BJ (cell line): ENCODE measurements at regions not wholly inside any gene's neighbourhood (a gene's known extent, or its start where the extent isn't known, plus 50 kb on each side); places are given as distances from the start of the nearest gene placed in this dataset.

ENCODE experiments used
- CTCF ChIA-PET: fragments of 350-600 bp; formaldehyde crosslinking; extraction: SDS; loops from one replicate; lab custom pipeline; 2021; ENCODE audit warnings: antibody characterized with exemption, inconsistent platforms; lab: Yijun Ruan, JAX
- POLR2A ChIA-PET: fragments of 300-600 bp; sonication (Branson Sonifier 250); formaldehyde crosslinking; extraction: SDS; loops from one replicate; lab custom pipeline; 2021; ENCODE audit warnings: antibody characterized with exemption; lab: Charles Lee
- DNase-seq: peaks from one replicate; pipeline ENCODE4 v3.0.0-alpha.2; 2011; ENCODE audit warnings: low read depth
- H3K27me3 ChIP-seq: 2 replicates; pipeline ENCODE4 v1.6.0; 2011; ENCODE audit warnings: low read length; ENCODE audit not compliant: control insufficient read depth, insufficient read depth
- H3K36me3 ChIP-seq: 2 replicates; pipeline ENCODE4 v1.5.1; 2011; ENCODE audit warnings: low read length; ENCODE audit not compliant: control insufficient read depth, insufficient read depth
- H3K4me3 ChIP-seq: 2 replicates; pipeline ENCODE4 v1.5.1; 2011; ENCODE audit warnings: low read depth, mild to moderate bottlenecking, control low read depth, low read length
- CTCF ChIP-seq: IDR thresholded peaks from 2 replicates; pipeline ENCODE4 v1.5.1; 2011; ENCODE audit warnings: low read depth, mild to moderate bottlenecking, control low read depth, inconsistent platforms, low read length, moderate library complexity; ENCODE audit not compliant: insufficient read depth

- POLR2A ChIA-PET: no interaction called here
- H3K27me3 ChIP-seq: no peaks in the 10 kb centered on the region
- CTCF ChIA-PET: no interaction called here
- H3K36me3 ChIP-seq: no peaks in the 10 kb centered on the region
- TF ChIP-seq CTCF: no peak
- no peak overlapping the region for H3K4me3 ChIP-seq
- DNase-seq: no peak
Observed at GRCh38 chr6:6376845-6377244, 56.4 kb upstream of the F13A1 start.

- no peak overlapping the region for H3K4me3 ChIP-seq
- H3K36me3 ChIP-seq: no peaks in the 10 kb centered on the region
- ChIA-PET CTCF (no interaction called here), POLR2A (no interaction called here)
- no peaks in the 10 kb centered on the region for H3K27me3 ChIP-seq
- no peak for DNase-seq
- no peak for TF ChIP-seq CTCF
Observed at GRCh38 chr6:6377621-6378020, 57.2 kb upstream of the F13A1 start.

GRCh38 chr6:6379573-6379972, 59.1 kb upstream of the F13A1 start:
- ChIA-PET CTCF (no interaction called here), POLR2A (no interaction called here)
- H3K4me3 ChIP-seq: no peak overlapping the region
- no peaks in the 10 kb centered on the region for H3K27me3 ChIP-seq
- no peaks in the 10 kb centered on the region for H3K36me3 ChIP-seq
- no peak for DNase-seq
- TF ChIP-seq CTCF: no peak

GRCh38 chr6:6384520-6384919, 64.1 kb upstream of the F13A1 start:
- Histone ChIP-seq H3K4me3 (no peak overlapping the region), H3K36me3 (no peaks in the 10 kb centered on the region), H3K27me3 (no peaks in the 10 kb centered on the region)
- ChIA-PET POLR2A (no interaction called here), CTCF (interaction anchor here (0.7 kb wide), 1 partner anchor 16 kb away, joined by 3 read pairs; no protein-coding TSS in a partner anchor)
- TF ChIP-seq CTCF: no peak
- no peak for DNase-seq

- ChIA-PET CTCF (no interaction called here), POLR2A (interaction anchor here (0.5 kb wide), 1 partner anchor 742 kb away, joined by 4 read pairs; no protein-coding TSS in a partner anchor)
- Histone ChIP-seq H3K4me3 (no peak overlapping the region), H3K27me3 (no peaks in the 10 kb centered on the region), H3K36me3 (no peaks in the 10 kb centered on the region)
- no peak for DNase-seq
- TF ChIP-seq CTCF: no peak
Observed at GRCh38 chr6:6386010-6386409, 65.5 kb upstream of the F13A1 start.
